Transverse colon (tissue), 4 donors: ENCODE measurements at regions not wholly inside any gene's neighbourhood (a gene's known extent, or its start where the extent isn't known, plus 50 kb on each side); places are given as distances from the start of the nearest gene placed in this dataset.

Source experiments
- DNase-seq: peaks from one replicate; pipeline ENCODE4 v3.0.0-alpha.2; 2019
- H3K27ac ChIP-seq, 4 donors: fragments of 200-600 bp; sonication (generic); 2 replicates each; pipeline ENCODE4 v1.5.1; 2016 to 2018; ENCODE audit warnings: inconsistent platforms in 4 of 4
- H3K27me3 ChIP-seq: fragments of 200-600 bp; sonication (generic); 2 replicates; pipeline ENCODE4 v1.5.1; 2017; ENCODE audit warnings: inconsistent platforms
- H3K36me3 ChIP-seq, 4 donors: fragments of 200-600 bp; sonication (generic); 2 replicates each; pipeline ENCODE4 v1.5.1; 2017 to 2019; ENCODE audit warnings: inconsistent platforms in 4 of 4
- H3K4me1 ChIP-seq, 4 donors: fragments of 200-600 bp; sonication (generic); 2 replicates each; pipeline ENCODE4 v1.5.1; 2017 to 2020; ENCODE audit warnings: inconsistent platforms in 4 of 4
- H3K4me3 ChIP-seq, 4 donors: fragments of 200-600 bp; sonication (generic); 1 replicate in 1 of 4; 2 replicates in 3 of 4; pipeline versions ENCODE4 v1.5.1 to v1.6.1; 2017 to 2019; ENCODE audit warnings: inconsistent platforms in 4 of 4
- H3K9me3 ChIP-seq, 2 donors: fragments of 200-600 bp; sonication (generic); 2 replicates each; pipeline ENCODE4 v1.5.1; 2017 to 2019; ENCODE audit warnings: inconsistent platforms in 2 of 2
- EP300 ChIP-seq: sonication (generic); formaldehyde crosslinking; IDR thresholded peaks from one replicate; pipeline ENCODE4 v1.6.1; 2017; ENCODE audit warnings: antibody characterized with exemption, low read depth
- POLR2A ChIP-seq: fragments of 450-650 bp; IDR thresholded peaks from one replicate; pipeline ENCODE4 v1.6.1; 2016; ENCODE audit warnings: antibody characterized with exemption, mild to moderate bottlenecking, moderate library complexity
- POLR2AphosphoS5 ChIP-seq, 3 donors: sonication (generic); formaldehyde crosslinking; IDR thresholded peaks; one replicate each; pipeline ENCODE4 v1.6.1; 2016; ENCODE audit warnings: antibody characterized with exemption in 3 of 3
- WGBS, 2 donors: methylation state at CpG; one replicate each; pipeline ENCODE4 v1.1.5; 2018; ENCODE audit warnings: low coverage in 1 of 2; 5-methylcytosine and 5-hydroxymethylcytosine counted together
- in situ Hi-C, 4 donors: fragments of 200-750 bp; cut with MboI; loops; one replicate each; pipeline versions ENCODE4 v1.15.0 to v1.15.1; 2017; ENCODE audit warnings: low sequenced_read_pairs in 3 of 4, low pct_ligation_motif_present in 1 of 4, low pct_unique_long_range_greater_than_20kb in 1 of 4
- intact Hi-C: fragments of 100-400 bp; cut with DNase I; formaldehyde crosslinking; loops from one replicate; pipeline ENCODE4 v1.15.1; 2023; ENCODE audit warnings: low total_unique reads
- TF ChIP-seq, protein P1 (sequence below), 5 experiments: fragments of 200-600 bp in 3 of 5; fragments of 450-650 bp in 2 of 5; sonication (generic) in 3 of 5; IDR thresholded peaks; 1 replicate in 2 of 5; 2 replicates in 3 of 5; pipeline ENCODE4 v1.5.1; 2016 to 2017; ENCODE audit warnings: antibody characterized with exemption in 5 of 5, inconsistent platforms in 3 of 5, mild to moderate bottlenecking in 2 of 5, moderate library complexity in 1 of 5

DNA sequence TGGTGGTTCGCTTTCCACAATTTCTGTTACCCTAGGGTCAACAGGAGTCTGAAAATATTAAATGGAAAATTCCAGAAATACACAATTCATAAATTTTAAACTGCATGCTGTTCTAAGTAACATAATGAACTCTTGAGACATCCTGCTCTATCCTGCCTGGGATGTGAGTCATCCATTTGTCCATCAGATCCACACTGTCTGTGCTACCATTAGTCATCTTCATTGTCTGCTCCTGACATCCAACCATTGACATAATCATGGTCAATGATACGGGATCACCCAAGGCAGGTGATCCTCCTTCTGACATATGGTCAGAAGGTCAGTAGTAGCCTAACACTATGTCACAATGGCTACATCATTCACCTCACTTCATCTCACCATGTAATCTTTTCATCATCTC is 276.7 kb upstream of the KIF2A start:
- TF ChIP-seq, protein P1, sequence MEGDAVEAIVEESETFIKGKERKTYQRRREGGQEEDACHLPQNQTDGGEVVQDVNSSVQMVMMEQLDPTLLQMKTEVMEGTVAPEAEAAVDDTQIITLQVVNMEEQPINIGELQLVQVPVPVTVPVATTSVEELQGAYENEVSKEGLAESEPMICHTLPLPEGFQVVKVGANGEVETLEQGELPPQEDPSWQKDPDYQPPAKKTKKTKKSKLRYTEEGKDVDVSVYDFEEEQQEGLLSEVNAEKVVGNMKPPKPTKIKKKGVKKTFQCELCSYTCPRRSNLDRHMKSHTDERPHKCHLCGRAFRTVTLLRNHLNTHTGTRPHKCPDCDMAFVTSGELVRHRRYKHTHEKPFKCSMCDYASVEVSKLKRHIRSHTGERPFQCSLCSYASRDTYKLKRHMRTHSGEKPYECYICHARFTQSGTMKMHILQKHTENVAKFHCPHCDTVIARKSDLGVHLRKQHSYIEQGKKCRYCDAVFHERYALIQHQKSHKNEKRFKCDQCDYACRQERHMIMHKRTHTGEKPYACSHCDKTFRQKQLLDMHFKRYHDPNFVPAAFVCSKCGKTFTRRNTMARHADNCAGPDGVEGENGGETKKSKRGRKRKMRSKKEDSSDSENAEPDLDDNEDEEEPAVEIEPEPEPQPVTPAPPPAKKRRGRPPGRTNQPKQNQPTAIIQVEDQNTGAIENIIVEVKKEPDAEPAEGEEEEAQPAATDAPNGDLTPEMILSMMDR (IDR thresholded peaks at IDR 0.05) = no peak
- no peak for TF ChIP-seq EP300
- no peak for TF ChIP-seq POLR2AphosphoS5 (IDR thresholded peaks at IDR 0.05)
- no peak for TF ChIP-seq POLR2A
- in situ Hi-C loops = no loop called here
- intact Hi-C loops = no loop called here
- Histone ChIP-seq H3K4me1 (no peaks in the 10 kb centered on the region), H3K4me3 (no peak overlapping the region), H3K27me3 (no peaks in the 10 kb centered on the region), H3K9me3 (no peaks in the 10 kb centered on the region), H3K36me3 (no peaks in the 10 kb centered on the region), H3K27ac (no peak overlapping the region)
- WGBS, 2 donors = 75 to 78% methylated on average over 2 of the region's 2 CpGs
- DNase-seq = no peak

DNA sequence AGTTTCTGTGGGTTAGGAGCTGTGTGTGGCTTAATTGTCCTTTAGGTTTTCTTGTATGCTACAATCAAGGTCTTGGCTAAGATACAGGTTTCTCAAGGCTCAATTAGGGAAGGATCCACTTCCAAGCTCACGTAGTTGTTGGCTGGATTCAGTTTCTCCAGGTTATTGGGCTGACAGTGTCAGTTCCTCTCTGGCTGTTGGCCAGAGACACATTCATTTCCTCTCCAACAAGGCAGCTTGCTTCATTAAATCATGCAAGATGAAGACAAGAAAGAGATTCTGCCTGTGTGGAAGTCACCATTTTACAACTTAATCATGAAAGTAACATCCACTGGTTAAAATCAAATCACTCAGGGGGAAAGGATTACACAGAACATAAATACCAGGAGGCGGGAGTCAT is 275.7 kb upstream of the KIF2A start:
- no peak for TF ChIP-seq POLR2AphosphoS5 (IDR thresholded peaks at IDR 0.05)
- TF ChIP-seq EP300 = no peak
- TF ChIP-seq, protein P1 (IDR thresholded peaks at IDR 0.05) = no peak
- TF ChIP-seq POLR2A = no peak
- 60% methylated on average over 2 of the region's 2 CpGs; no CpG with 5 or more reads in 1 of the 2 donors for WGBS, 2 donors
- Histone ChIP-seq H3K27me3 (no peaks in the 10 kb centered on the region), H3K4me3 (no peak overlapping the region), H3K4me1 (no peaks in the 10 kb centered on the region), H3K27ac (no peak overlapping the region), H3K9me3 (no peaks in the 10 kb centered on the region), H3K36me3 (no peaks in the 10 kb centered on the region)
- in situ Hi-C loops = no loop called here
- intact Hi-C loops = no loop called here
- DNase-seq = no peak

DNA sequence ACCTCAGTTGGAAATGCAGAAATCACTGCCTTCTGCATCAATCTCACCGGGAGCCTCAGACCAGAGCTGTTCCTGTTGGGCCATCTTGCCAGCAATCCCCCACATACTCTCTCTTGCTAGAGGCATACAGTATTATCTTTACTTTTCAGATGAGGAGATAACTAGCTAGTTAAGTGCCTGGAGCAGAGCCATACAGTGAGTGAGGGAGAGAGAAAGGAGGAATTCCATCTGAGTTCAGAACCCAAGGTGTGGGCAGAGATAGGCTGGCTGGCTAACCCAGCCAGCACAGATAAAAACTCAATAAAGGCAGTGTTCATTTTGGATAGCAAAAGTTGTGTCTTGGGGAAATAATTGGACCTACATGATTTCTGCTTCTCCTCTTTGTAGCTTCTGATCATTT is 268.0 kb upstream of the KIF2A start:
- Histone ChIP-seq H3K4me3 (no peak overlapping the region), H3K9me3 (no peaks in the 10 kb centered on the region), H3K4me1 (no peaks in the 10 kb centered on the region), H3K36me3 (no peaks in the 10 kb centered on the region), H3K27ac (no peak overlapping the region), H3K27me3 (no peaks in the 10 kb centered on the region)
- TF ChIP-seq, protein P1 (IDR thresholded peaks at IDR 0.05) = no peak
- no peak for TF ChIP-seq POLR2A
- TF ChIP-seq POLR2AphosphoS5 (IDR thresholded peaks at IDR 0.05) = no peak
- no peak for TF ChIP-seq EP300
- in situ Hi-C loops (no loop called here), intact Hi-C loops (no loop called here)
- 100% methylated on average over 1 of the region's 1 CpG; no CpG with 5 or more reads in 1 of the 2 donors for WGBS, 2 donors
- no peak for DNase-seq

DNA sequence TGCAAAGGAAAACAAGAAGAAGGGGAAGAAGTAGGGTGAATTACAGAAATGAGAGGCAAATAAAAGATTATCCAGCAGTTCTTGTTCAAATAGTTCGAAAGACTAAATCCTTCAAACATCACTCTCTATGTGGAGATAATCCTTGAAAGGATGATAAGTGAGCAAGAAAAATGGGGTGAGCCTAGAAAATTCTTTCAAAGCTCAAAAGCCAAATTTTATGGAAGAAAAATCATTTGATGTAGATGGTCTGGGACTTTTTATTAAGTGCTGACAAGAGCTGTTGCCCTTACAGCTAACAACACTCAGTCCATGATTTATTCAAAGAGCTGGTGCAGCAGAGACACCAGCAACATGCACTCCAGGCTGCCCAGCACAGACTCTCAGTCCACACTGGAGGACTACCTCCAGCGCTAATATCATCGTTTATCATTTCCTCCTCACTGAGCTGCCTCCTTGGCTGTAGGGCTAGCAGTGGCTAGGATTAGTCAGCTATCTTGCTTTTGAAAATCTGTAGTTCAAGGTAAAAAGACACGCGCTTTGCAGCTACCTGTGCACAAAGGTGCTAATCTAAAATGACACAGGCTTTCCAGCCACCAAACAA is 264.8 kb upstream of the KIF2A start:
- H3K9me3 ChIP-seq = no peaks in the 10 kb centered on the region
- DNase-seq = no peak
- TF ChIP-seq POLR2A (no peak), POLR2AphosphoS5 (IDR thresholded peaks at IDR 0.05) (no peak), EP300 (no peak)
- TF ChIP-seq, protein P1 (IDR thresholded peaks at IDR 0.05) = no peak
- H3K4me3 ChIP-seq = no peak overlapping the region
- no peaks in the 10 kb centered on the region for H3K27me3 ChIP-seq
- no peaks in the 10 kb centered on the region for H3K36me3 ChIP-seq
- 78 to 81% methylated on average over 5 of the region's 5 CpGs for WGBS, 2 donors
- in situ Hi-C loops (no loop called here), intact Hi-C loops (no loop called here)
- H3K4me1 ChIP-seq = no peaks in the 10 kb centered on the region
- no peak overlapping the region for H3K27ac ChIP-seq
